Omental fat pad (tissue), 3 donors: ENCODE measurements at regions not wholly inside any gene's neighbourhood (a gene's known extent, or its start where the extent isn't known, plus 50 kb on each side); places are given as distances from the start of the nearest gene placed in this dataset.
"Not testable (repeated sequence)": the region's sequence is repeated elsewhere in the genome, so short reads cannot be mapped to it uniquely, and the experiment has no call there.

ENCODE experiments used
- ATAC-seq: fragments of 150-250 bp; one replicate; pipeline ENCODE4 v1.9.1; 2016; ENCODE audit warnings: mild to moderate bottlenecking, moderate library complexity; ENCODE audit not compliant: low FRiP score
- DNase-seq: peaks from one replicate; pipeline ENCODE4 v3.0.0-alpha.2; 2019; ENCODE audit warnings: low spot score
- TF ChIP-seq, protein P1 (sequence below), 3 donors: fragments of 450-650 bp; IDR thresholded peaks; one replicate each; pipeline ENCODE4 v1.5.1; 2016 to 2017; ENCODE audit warnings: antibody characterized with exemption in 3 of 3, mild to moderate bottlenecking in 3 of 3, moderate library complexity in 2 of 3

DNA sequence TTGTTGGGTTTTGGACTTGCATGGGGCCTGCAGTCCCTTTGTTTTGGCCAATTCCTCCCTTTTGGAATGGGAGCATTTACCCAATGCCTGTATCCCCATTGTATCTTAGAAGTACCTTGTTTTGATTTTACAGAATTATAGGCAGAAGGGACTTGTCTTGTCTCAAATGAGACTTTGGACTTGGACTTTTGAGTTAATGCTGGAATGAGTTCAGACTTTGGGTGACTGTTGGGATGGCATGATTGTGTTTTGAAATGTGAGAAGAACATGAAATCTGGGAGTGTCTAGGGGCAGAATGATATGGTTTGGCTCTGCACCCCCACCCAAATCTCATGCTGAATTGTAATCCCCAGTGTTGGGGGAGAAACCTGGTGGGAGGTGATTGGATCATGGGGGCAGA lies 76.8 kb upstream of the MKI67 start:
- TF ChIP-seq, protein P1, sequence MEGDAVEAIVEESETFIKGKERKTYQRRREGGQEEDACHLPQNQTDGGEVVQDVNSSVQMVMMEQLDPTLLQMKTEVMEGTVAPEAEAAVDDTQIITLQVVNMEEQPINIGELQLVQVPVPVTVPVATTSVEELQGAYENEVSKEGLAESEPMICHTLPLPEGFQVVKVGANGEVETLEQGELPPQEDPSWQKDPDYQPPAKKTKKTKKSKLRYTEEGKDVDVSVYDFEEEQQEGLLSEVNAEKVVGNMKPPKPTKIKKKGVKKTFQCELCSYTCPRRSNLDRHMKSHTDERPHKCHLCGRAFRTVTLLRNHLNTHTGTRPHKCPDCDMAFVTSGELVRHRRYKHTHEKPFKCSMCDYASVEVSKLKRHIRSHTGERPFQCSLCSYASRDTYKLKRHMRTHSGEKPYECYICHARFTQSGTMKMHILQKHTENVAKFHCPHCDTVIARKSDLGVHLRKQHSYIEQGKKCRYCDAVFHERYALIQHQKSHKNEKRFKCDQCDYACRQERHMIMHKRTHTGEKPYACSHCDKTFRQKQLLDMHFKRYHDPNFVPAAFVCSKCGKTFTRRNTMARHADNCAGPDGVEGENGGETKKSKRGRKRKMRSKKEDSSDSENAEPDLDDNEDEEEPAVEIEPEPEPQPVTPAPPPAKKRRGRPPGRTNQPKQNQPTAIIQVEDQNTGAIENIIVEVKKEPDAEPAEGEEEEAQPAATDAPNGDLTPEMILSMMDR (IDR thresholded peaks at IDR 0.05), result no peak
- DNase-seq (no peak), ATAC-seq (no peak)

DNA sequence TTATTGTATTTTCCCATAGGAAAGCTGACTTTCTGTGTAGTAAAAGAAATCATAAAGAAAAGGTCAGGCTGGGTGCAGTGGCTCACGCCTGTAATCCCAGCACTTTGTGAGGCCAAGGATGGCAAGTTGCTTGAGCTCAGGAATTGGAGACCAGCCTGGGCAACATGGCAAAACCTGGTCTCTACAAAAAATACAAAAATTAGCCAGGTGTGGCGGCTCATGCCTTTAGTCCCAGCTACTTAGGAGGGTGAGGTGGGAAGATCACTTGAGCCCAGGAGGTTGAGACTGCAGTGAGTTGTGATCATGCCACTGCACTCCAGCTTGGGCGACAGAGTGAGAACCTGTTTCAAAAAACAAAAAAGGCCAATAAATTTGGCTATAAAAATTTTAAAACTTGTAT lies 79.4 kb upstream of the MKI67 start:
- DNase-seq, ATAC-seq: not testable (repeated sequence)

DNA sequence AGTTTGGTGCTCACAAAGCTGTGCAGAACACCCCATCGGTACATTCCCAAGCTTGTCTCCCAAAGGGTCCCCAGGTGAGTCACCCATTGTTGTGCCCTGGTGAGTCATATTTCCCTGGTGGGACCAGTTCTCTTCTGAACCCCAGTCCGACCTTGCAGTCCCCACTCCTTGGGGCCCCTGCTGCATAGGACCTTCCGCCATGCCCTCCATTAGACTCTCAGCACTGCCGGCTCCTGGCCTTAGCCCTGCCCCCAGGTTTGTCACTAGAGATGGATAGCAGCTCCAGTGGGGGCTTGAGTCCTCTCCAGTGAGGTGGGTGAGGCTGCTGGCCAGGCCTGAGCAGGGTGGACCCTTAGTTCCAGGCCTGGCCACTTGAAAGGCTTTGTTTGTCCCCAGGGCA lies 80.5 kb upstream of the MKI67 start:
- DNase-seq (no peak), ATAC-seq (no peak)
- TF ChIP-seq, protein P1 (IDR thresholded peaks at IDR 0.05), result no peak

DNA sequence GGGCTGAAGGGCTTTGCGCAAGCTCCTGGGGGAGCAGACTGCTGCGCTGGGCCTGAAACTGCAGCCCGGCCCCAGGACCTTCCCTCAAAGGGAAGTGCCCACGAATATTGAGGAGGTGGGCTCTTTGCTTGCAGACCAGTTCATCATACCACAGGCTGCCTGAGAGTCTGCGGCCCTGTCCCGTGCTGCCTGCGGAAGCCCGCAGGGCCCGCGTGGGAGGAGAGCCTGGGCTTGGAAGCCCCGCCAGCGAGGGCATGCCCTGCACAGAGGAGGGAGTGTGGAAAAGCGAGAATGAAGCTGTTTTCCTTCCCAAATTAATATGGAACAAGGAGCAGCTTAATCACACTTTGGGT lies 83.6 kb upstream of the MKI67 start:
- ATAC-seq (peak; percentile 21), DNase-seq (no peak)
- TF ChIP-seq, protein P1 (IDR thresholded peaks at IDR 0.05), result no peak

DNA sequence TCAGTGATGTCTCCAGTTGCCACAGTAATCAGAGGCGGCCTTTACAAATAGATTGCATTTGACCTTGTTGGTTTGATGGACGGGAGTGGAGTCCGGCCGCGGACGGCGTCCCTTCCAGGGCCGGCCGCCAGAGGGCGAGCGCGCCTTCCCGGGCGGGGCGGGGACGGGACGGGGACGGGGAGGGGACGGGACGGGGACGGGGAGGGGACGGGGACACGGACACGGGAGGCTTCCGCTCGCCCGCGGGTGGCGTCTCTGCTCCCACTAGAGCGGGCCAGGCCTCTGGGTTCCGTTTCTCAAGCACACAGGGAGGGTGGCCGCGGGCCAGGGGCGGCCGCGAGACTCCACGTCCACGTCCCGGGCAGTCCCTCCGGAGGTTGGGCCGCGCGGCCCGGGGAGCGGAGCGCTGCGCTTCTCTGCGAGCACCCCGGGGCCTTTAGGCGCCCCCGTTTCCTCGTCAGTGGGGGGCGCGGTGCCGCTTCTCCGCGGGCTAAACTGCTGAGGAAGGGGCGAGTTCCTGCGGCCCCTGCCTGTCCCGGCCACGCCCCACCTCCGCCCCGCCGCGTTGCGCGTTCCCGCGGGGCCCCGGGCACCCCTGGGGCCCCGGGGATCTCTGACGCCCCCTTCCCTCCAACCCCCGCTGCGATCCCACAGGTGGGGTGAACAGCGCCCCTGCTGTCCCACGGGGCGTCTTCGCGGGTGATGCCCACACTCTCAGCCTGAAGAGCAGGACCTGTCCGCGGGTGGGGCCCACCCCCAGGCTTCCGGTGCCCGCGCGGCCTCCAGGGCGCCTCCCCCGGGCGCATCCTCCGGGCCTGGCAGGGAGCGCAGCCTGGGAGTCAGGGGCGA lies 84.2 kb upstream of the MKI67 start:
- ATAC-seq (peak; percentile 77), DNase-seq (no peak)
- TF ChIP-seq, protein P1 (IDR thresholded peaks at IDR 0.05), result no peak

DNA sequence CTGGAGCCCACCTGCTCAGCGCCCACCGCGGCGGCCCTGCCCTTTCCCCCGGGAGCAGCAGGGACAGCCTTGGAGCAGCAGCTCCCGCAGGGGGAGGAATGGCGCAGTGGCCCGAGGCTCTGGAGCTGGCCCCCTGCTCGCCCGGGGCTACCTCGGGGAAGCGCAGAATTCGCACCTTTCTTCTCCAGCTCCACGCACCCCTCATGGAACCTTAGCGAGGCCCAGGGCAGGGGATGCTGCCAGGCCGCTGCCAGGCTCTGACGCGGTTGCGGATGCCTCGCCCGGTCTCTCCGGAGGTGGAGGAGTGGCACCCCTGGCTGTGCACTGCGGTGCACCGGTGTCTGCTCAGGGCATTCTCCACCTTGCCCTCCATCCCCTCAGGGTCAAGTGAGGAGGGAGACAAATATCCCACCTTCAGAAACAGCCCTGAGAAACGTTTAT lies 84.9 kb upstream of the MKI67 start:
- TF ChIP-seq, protein P1 (IDR thresholded peaks at IDR 0.05), result no peak
- ATAC-seq, result no peak
- DNase-seq, result no peak

DNA sequence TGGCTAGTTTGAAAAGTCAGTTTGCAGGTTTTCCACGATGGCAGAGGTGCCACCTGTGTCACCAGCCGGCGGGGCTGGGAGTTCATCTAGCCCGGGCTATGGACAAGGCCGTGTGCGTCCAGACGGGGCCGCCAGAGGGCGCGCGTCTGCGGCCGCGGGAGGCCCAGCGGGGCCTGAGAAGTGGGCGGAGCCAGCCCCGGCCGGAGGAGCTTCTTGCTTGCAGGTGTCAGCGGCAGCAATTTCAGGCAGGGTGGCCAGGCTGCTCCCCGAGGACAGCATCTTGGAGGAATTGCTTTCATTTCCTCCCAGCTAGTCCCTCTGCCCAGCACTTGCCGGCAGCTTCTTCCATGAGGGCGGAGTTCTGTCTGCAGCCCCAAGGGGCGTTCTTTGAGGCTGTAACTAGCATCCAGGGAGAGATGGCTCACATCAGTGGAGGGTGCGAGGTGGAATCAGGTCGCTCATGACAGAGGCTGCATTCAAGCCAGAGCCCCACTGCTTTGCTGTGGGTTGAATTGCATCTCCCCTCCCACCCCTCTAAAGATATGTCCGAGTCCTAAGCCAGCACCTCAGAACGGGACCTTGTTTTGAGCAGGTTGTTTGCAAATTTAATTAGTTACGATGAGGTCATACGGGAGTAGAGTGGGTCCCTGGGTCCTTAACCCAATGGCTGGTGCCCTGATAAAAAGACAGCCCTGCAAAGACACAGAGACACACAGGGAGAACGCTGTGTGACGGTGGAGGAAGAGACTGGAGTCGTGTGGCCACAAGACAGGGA lies 85.9 kb upstream of the MKI67 start:
- TF ChIP-seq, protein P1 (IDR thresholded peaks at IDR 0.05), result peak in 2 of 3 donors; percentile 45 to 58
- ATAC-seq, result peak; percentile 82
- DNase-seq, result peak; percentile 59
